Esophagus squamous epithelium (tissue), 5 donors: ENCODE measurements at regions not wholly inside any gene's neighbourhood (a gene's known extent, or its start where the extent isn't known, plus 50 kb on each side); places are given as distances from the start of the nearest gene placed in this dataset.
A peak's percentile ranks its signal among the peaks of the same experiment; 100 is the strongest.

Experiments used
- DNase-seq: peaks from one replicate; lab custom pipeline; 2025; lab: John Stamatoyannopoulos, UW
- H3K27ac ChIP-seq, 4 donors: fragments of 200-600 bp; sonication (generic); one replicate each; pipeline ENCODE4 v1.5.1; 2016 to 2019; ENCODE audit warnings: mild to moderate bottlenecking in 1 of 4
- H3K27me3 ChIP-seq, 4 donors: fragments of 200-600 bp; sonication (generic); 1 replicate in 3 of 4; 2 replicates in 1 of 4; pipeline versions ENCODE4 v1.5.1 to v1.6.0; 2017 to 2021; ENCODE audit warnings: antibody characterized with exemption in 1 of 4
- H3K36me3 ChIP-seq, 3 donors: fragments of 200-600 bp; sonication (generic); one replicate each; pipeline ENCODE4 v1.5.1; 2016 to 2019
- H3K4me1 ChIP-seq, 3 donors: fragments of 200-600 bp; sonication (generic); one replicate each; pipeline ENCODE4 v1.5.1; 2017 to 2019
- H3K4me3 ChIP-seq, 4 donors: fragments of 200-600 bp; sonication (generic); 1 replicate in 3 of 4; 2 replicates in 1 of 4; pipeline ENCODE4 v1.5.1; 2016 to 2019; ENCODE audit warnings: mild to moderate bottlenecking in 2 of 4, moderate library complexity in 1 of 4
- H3K9me3 ChIP-seq, 3 donors: fragments of 200-600 bp; sonication (generic); one replicate each; pipeline ENCODE4 v1.5.1; 2016 to 2019
- POLR2A ChIP-seq, 4 donors: fragments of 450-650 bp; IDR thresholded peaks; one replicate each; pipeline ENCODE4 v1.6.1; 2017; ENCODE audit warnings: antibody characterized with exemption in 4 of 4, mild to moderate bottlenecking in 4 of 4, moderate library complexity in 3 of 4
- WGBS, 2 donors: methylation state at CpG; one replicate each; pipeline ENCODE4 v1.1.5; 2018; 5-methylcytosine and 5-hydroxymethylcytosine counted together
- intact Hi-C: fragments of 100-400 bp; cut with DNase I; formaldehyde crosslinking; loops from one replicate; pipeline ENCODE4 v1.15.0; 2022
- TF ChIP-seq, protein P1 (sequence below), 6 experiments: fragments of 450-650 bp in 4 of 6; fragments of 200-600 bp in 2 of 6; sonication (generic) in 2 of 6; IDR thresholded peaks; one replicate each; pipeline ENCODE4 v1.5.1; 2016 to 2019; ENCODE audit warnings: antibody characterized with exemption in 6 of 6, mild to moderate bottlenecking in 4 of 6, moderate library complexity in 4 of 6
- donor health status: DM: yes; HTN: yes; CAD: no.

DNA sequence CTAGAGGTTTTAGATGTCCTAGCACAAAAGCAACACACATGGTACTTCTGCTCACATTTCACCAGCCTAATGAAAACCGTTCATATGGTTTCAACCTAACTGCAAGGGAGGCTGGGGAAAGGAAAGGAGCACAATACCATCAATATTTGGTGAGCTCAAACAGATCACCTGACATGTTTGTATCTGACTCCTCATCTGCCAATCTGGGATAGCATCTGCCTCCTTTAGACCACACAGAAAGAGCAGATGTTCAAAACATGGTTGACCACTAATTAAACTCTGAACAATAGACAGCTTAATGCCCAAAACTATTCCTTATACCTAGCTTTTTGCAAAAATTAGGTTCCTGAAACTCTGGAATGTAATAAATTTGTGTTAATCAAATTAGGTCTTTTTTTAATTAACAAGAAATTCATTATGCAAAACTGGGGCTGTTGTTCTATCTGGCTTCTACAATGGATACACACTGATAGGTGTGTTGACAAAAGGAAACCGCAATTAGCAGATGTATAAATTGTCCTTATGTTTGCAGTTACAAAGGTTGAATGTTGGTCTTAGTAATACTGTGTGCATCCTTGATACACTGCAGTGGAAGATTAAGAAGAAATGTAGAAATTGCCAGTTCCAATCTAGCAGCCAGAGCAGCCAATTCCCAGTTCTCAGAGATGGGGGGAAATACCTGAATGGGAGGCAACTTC is 89.3 kb downstream of the DUSP6 start:
- H3K4me1 ChIP-seq: peaks cover 0 to 12% (median 3%) of the 10 kb centered on the region in 3 donors
- no peaks in the 10 kb centered on the region for H3K27me3 ChIP-seq
- no peak overlapping the region for H3K27ac ChIP-seq
- TF ChIP-seq, protein P1, sequence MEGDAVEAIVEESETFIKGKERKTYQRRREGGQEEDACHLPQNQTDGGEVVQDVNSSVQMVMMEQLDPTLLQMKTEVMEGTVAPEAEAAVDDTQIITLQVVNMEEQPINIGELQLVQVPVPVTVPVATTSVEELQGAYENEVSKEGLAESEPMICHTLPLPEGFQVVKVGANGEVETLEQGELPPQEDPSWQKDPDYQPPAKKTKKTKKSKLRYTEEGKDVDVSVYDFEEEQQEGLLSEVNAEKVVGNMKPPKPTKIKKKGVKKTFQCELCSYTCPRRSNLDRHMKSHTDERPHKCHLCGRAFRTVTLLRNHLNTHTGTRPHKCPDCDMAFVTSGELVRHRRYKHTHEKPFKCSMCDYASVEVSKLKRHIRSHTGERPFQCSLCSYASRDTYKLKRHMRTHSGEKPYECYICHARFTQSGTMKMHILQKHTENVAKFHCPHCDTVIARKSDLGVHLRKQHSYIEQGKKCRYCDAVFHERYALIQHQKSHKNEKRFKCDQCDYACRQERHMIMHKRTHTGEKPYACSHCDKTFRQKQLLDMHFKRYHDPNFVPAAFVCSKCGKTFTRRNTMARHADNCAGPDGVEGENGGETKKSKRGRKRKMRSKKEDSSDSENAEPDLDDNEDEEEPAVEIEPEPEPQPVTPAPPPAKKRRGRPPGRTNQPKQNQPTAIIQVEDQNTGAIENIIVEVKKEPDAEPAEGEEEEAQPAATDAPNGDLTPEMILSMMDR (IDR thresholded peaks at IDR 0.05): no peak
- no peak for TF ChIP-seq POLR2A (IDR thresholded peaks at IDR 0.05)
- no peak for DNase-seq
- H3K9me3 ChIP-seq: no peaks in the 10 kb centered on the region
- H3K4me3 ChIP-seq: no peak overlapping the region
- 90 to 96% methylated on average over 2 of the region's 2 CpGs for WGBS, 2 donors
- no peaks in the 10 kb centered on the region for H3K36me3 ChIP-seq
- intact Hi-C loops: no loop called here

DNA sequence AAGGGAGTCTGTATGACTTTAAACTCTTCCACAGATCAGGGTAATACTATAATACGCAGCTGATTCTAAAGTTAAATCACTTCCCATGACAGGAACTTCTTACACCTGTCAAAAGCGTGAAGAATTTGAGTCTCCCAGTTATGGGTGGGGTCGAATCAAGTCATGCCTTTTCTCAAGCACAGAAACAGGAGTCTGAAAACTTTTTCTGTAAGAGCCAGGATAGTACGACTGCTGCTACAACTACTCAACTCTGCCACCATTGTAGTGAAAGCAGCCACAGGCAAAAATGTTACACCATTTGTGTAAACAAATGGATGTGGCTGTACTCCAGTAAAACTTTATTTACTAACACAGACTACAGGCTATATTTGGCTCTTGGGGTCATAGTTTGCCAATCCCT is 90.3 kb downstream of the DUSP6 start:
- DNase-seq: no peak
- Histone ChIP-seq H3K27me3 (no peaks in the 10 kb centered on the region), H3K4me1 (peaks cover 0 to 12% (median 3%) of the 10 kb centered on the region in 3 donors), H3K4me3 (no peak overlapping the region), H3K36me3 (no peaks in the 10 kb centered on the region), H3K9me3 (no peaks in the 10 kb centered on the region), H3K27ac (peak overlapping the region in 2 of 4 donors; percentile 6 to 53)
- intact Hi-C loops: no loop called here
- TF ChIP-seq POLR2A (IDR thresholded peaks at IDR 0.05): no peak
- TF ChIP-seq, protein P1 (IDR thresholded peaks at IDR 0.05): no peak
- 40 to 54% methylated on average over 4 of the region's 4 CpGs for WGBS, 2 donors

GRCh38 chr12:89260841-89261637 is 91.3 kb downstream of the DUSP6 start:
- Histone ChIP-seq H3K27me3 (no peaks in the 10 kb centered on the region), H3K4me1 (peaks cover 0 to 12% (median 3%) of the 10 kb centered on the region in 3 donors), H3K27ac (no peak overlapping the region), H3K36me3 (no peaks in the 10 kb centered on the region), H3K4me3 (no peak overlapping the region), H3K9me3 (no peaks in the 10 kb centered on the region)
- no peak for DNase-seq
- no peak for TF ChIP-seq POLR2A (IDR thresholded peaks at IDR 0.05)
- TF ChIP-seq, protein P1 (IDR thresholded peaks at IDR 0.05): no peak
- intact Hi-C loops: no loop called here

GRCh38 chr12:89259821-89260220 is 92.5 kb downstream of the DUSP6 start:
- Histone ChIP-seq H3K9me3 (no peaks in the 10 kb centered on the region), H3K4me1 (peaks cover 0 to 12% (median 3%) of the 10 kb centered on the region in 3 donors), H3K36me3 (no peaks in the 10 kb centered on the region), H3K27me3 (no peaks in the 10 kb centered on the region), H3K4me3 (no peak overlapping the region), H3K27ac (no peak overlapping the region)
- intact Hi-C loops: no loop called here
- WGBS, 2 donors: 53 to 64% methylated on average over 3 of the region's 3 CpGs
- no peak for DNase-seq
- TF ChIP-seq, protein P1 (IDR thresholded peaks at IDR 0.05): no peak
- no peak for TF ChIP-seq POLR2A (IDR thresholded peaks at IDR 0.05)
